NCI-H526 (cell line): ENCODE measurements at regions not wholly inside any gene's neighbourhood (a gene's known extent, or its start where the extent isn't known, plus 50 kb on each side); places are given as distances from the start of the nearest gene placed in this dataset.
A peak's percentile ranks its signal among the peaks of the same experiment; 100 is the strongest.

ENCODE experiments used
- DNase-seq, 2 experiments: peaks; one replicate each; lab custom pipeline; 2025; lab: John Stamatoyannopoulos, UW

- DNase-seq = no peak
Observed at GRCh38 chr9:7542693-7543092, 256.9 kb downstream of the DMAC1 start.

- DNase-seq = no peak
Observed at GRCh38 chr9:7542126-7542525, 257.5 kb downstream of the DMAC1 start.

- DNase-seq = peak; percentile 12 to 76
Observed at GRCh38 chr9:7536310-7536939, 263.2 kb downstream of the DMAC1 start.

GRCh38 chr9:7534211-7534935 lies 265.2 kb downstream of the DMAC1 start:
- DNase-seq = no peak

- DNase-seq = no peak
Observed at GRCh38 chr9:7533376-7534090, 266.0 kb downstream of the DMAC1 start.

GRCh38 chr9:7523426-7524043 lies 276.0 kb downstream of the DMAC1 start:
- no peak for DNase-seq

- no peak for DNase-seq
Observed at GRCh38 chr9:7520396-7520795, 279.2 kb downstream of the DMAC1 start.

- no peak for DNase-seq
Observed at GRCh38 chr9:7516376-7516775, 283.2 kb downstream of the DMAC1 start.

GRCh38 chr9:7510199-7510598 lies 289.4 kb downstream of the DMAC1 start:
- DNase-seq = no peak

- no peak for DNase-seq
Observed at GRCh38 chr9:7509576-7510145, 289.9 kb downstream of the DMAC1 start.

GRCh38 chr9:7508516-7508915 lies 291.1 kb downstream of the DMAC1 start:
- no peak for DNase-seq

- DNase-seq = no peak
Observed at GRCh38 chr9:7507566-7508270, 291.9 kb downstream of the DMAC1 start.

- DNase-seq = no peak
Observed at GRCh38 chr9:7507026-7507425, 292.6 kb downstream of the DMAC1 start.

GRCh38 chr9:7500521-7500920 lies 299.1 kb downstream of the DMAC1 start:
- no peak for DNase-seq

- DNase-seq = no peak
Observed at GRCh38 chr9:7491641-7492040, 307.9 kb downstream of the DMAC1 start.

GRCh38 chr9:7490317-7491108 lies 309.1 kb downstream of the DMAC1 start:
- no peak for DNase-seq

- peak in 1 of 2 experiments; percentile 36 for DNase-seq
Observed at GRCh38 chr9:7489036-7489435, 310.5 kb downstream of the DMAC1 start.

GRCh38 chr9:7484014-7484413 lies 315.6 kb downstream of the DMAC1 start:
- DNase-seq = peak in 1 of 2 experiments; percentile 1

GRCh38 chr9:7481570-7481969 lies 318.0 kb downstream of the DMAC1 start:
- DNase-seq = no peak

- DNase-seq = no peak
Observed at GRCh38 chr9:7479300-7479699, 320.3 kb downstream of the DMAC1 start.

- DNase-seq = peak; percentile 16 to 20
Observed at GRCh38 chr9:7478646-7479045, 320.9 kb downstream of the DMAC1 start.
